Effector memory CD8-positive, alpha-beta T cell (primary cell): ENCODE measurements at regions not wholly inside any gene's neighbourhood (a gene's known extent, or its start where the extent isn't known, plus 50 kb on each side); places are given as distances from the start of the nearest gene placed in this dataset.

ENCODE experiments used
- ATAC-seq: fragments of 150-1000 bp; cut with Tn5 transposase; replicated peaks from 2 replicates; pipeline ENCODE4 v1.10.0; 2021; ENCODE audit warnings: mild to moderate bottlenecking, moderate library complexity
- DNase-seq, 3 experiments: peaks; one replicate each; pipeline ENCODE4 v3.0.0; 2021
- H3K27ac Mint-ChIP-seq, 2 donors: one replicate each; pipeline ENCODE4 v1.8.0; 2022; ENCODE audit warnings: mild to moderate bottlenecking in 2 of 2, mixed read lengths in 2 of 2, moderate library complexity in 2 of 2
- H3K27me3 Mint-ChIP-seq, 2 donors: one replicate each; pipeline ENCODE4 v1.8.0; 2022; ENCODE audit warnings: mixed read lengths in 2 of 2
- H3K36me3 Mint-ChIP-seq: one replicate; pipeline ENCODE4 v1.8.0; 2022; ENCODE audit warnings: mild to moderate bottlenecking, moderate library complexity, mixed read lengths; ENCODE audit not compliant: insufficient read depth
- H3K4me1 Mint-ChIP-seq, 2 donors: one replicate each; pipeline ENCODE4 v1.8.0; 2022; ENCODE audit warnings: low read depth in 2 of 2, mixed read lengths in 2 of 2
- H3K4me3 Mint-ChIP-seq, 2 donors: one replicate each; pipeline ENCODE4 v1.8.0; 2022; ENCODE audit warnings: mild to moderate bottlenecking in 2 of 2, mixed read lengths in 2 of 2, moderate library complexity in 2 of 2
- H3K9me3 Mint-ChIP-seq, 2 donors: one replicate each; pipeline ENCODE4 v1.8.0; 2022; ENCODE audit warnings: mixed read lengths in 2 of 2

DNA sequence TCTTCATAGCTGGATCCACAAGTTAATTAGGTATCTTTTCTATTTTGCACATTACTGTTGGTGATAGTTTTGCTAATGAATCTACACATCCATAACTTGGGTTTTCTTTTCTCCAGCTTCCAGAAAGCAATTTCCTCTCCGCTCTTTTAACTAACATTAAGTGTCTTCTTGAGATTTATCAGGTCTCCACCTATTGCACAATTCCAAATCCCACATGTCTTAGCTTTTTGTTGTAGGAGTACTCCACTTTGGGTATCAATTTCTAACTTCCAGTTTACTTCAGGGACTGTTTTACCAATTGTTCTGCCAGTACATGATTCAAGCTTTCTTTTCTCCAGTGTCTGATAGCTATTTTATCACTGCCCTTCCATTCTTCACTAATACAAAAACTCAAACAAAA lies 129.6 kb downstream of the OLFM4 start:
- no peaks in the 10 kb centered on the region for H3K36me3 Mint-ChIP-seq
- H3K27ac Mint-ChIP-seq, result no peak overlapping the region
- H3K27me3 Mint-ChIP-seq, result no peaks in the 10 kb centered on the region
- H3K9me3 Mint-ChIP-seq, result peaks cover 0 to 2% of the 10 kb centered on the region in 2 donors
- ATAC-seq, result no peak
- no peaks in the 10 kb centered on the region for H3K4me1 Mint-ChIP-seq
- no peak for DNase-seq
- no peak overlapping the region for H3K4me3 Mint-ChIP-seq

DNA sequence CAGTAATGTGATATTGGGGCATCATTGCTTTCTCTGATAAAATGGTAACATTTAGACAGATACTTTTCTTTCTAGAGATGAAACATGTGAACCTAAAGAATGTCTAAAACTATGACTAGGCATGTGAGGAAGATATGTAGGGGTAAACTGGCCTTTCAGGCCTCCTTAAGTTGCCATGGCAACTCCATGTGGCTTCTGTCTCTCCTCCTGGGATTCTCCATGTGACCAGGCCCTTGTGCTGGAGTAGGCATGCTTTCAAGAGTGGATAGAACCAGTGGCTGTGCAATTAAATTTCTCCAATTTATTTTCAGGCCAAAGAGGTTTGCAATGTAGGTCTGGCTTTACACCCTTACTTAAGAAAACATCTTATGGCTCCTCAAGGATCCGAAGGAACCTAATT lies 130.8 kb downstream of the OLFM4 start:
- H3K27ac Mint-ChIP-seq, result no peak overlapping the region
- DNase-seq (no peak), ATAC-seq (no peak)
- no peak overlapping the region for H3K4me3 Mint-ChIP-seq
- H3K4me1 Mint-ChIP-seq, result no peaks in the 10 kb centered on the region
- no peaks in the 10 kb centered on the region for H3K36me3 Mint-ChIP-seq
- H3K9me3 Mint-ChIP-seq, result peaks cover 0 to 2% of the 10 kb centered on the region in 2 donors
- no peaks in the 10 kb centered on the region for H3K27me3 Mint-ChIP-seq

DNA sequence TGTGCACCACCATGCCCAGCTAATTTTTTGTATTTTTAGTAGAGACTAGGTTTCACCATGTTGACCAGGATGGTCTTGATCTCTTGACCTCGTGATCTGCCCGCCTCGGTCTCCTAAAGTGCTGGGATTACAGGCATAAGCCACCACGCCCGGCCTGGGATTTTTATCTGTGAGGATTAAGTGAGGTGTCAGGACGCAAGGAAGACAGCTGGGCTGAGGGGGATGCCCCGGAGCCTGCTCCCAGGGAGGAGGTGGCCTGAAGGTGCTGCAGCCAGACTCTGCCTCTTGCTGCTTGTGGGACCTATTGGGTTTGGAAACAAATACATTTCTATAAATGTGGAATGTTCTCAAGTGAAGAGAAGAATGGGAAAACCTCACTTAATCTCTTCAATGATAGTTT lies 131.6 kb downstream of the OLFM4 start:
- H3K27me3 Mint-ChIP-seq, result no peaks in the 10 kb centered on the region
- H3K4me3 Mint-ChIP-seq, result no peak overlapping the region
- H3K36me3 Mint-ChIP-seq, result no peaks in the 10 kb centered on the region
- H3K27ac Mint-ChIP-seq, result no peak overlapping the region
- DNase-seq (no peak), ATAC-seq (no peak)
- peaks cover 0 to 2% of the 10 kb centered on the region in 2 donors for H3K9me3 Mint-ChIP-seq
- no peaks in the 10 kb centered on the region for H3K4me1 Mint-ChIP-seq

DNA sequence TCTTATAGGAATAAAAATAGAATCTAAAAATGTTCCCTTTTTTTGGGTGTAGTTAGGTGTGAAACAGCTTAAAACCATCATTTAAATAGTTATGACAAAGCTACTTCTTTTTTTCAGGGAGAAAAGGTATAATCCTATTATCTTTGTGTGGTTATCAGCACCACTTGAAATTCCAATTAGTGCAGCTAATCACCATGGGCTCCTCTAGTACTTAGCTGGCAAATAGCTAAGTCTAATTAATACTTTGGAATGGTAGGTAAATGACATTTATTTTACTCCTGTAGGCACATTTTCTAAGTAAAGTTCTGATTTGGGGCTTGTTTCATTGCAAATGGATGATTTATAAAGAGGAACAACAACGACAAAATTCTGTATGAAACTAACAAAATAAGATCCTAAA lies 132.6 kb downstream of the OLFM4 start:
- Mint-ChIP-seq H3K9me3 (peaks cover 0 to 4% of the 10 kb centered on the region in 2 donors), H3K4me1 (no peaks in the 10 kb centered on the region), H3K36me3 (no peaks in the 10 kb centered on the region), H3K4me3 (no peak overlapping the region), H3K27me3 (peaks cover 0 to 8% of the 10 kb centered on the region in 2 donors), H3K27ac (no peak overlapping the region)
- ATAC-seq (no peak), DNase-seq (no peak)

DNA sequence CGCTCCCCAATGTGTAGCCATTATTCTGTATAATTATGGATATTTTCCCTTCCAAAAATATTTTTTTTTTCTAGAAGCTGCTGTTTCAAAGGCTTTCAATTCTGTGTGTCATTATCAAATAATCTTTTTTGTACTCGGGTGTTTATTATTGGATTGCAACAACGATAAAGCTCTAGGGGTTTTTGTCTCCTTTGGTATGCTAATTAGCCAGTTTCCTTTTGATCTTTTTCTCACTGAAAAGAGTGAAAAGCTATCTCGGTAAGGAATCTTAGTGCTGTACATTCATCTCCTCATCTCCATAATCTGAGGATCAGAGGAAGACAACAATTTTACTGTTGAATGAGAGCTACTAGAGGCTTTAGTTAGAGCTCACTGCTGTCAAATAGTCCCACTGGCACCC lies 136.6 kb downstream of the OLFM4 start:
- H3K27ac Mint-ChIP-seq, result no peak overlapping the region
- peaks cover 0 to 8% of the 10 kb centered on the region in 2 donors for H3K27me3 Mint-ChIP-seq
- no peak overlapping the region for H3K4me3 Mint-ChIP-seq
- DNase-seq, result no peak
- no peaks in the 10 kb centered on the region for H3K4me1 Mint-ChIP-seq
- no peaks in the 10 kb centered on the region for H3K36me3 Mint-ChIP-seq
- H3K9me3 Mint-ChIP-seq, result peaks cover 0 to 3% of the 10 kb centered on the region in 2 donors
- ATAC-seq, result no peak

DNA sequence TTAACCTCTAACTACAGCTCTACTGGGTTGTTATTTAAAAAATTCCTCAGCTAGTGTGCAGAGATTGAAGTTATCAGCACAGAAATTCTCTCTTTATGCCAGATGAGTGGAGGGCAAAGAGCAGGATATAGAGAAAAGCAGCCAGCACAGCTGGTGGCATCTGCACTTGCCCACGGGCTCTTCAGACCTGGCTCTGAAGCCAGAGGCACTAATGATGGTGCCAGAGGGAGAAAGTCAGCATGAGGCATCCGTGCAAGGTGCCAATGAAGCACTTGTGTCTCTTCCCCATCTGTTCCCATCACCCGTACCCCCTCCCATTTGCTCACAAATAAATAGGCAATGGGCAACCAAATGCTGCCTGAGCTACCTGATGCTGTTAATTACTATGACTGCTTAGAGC lies 138.9 kb downstream of the OLFM4 start:
- Mint-ChIP-seq H3K27ac (no peak overlapping the region), H3K9me3 (peaks cover 0 to 3% of the 10 kb centered on the region in 2 donors), H3K4me1 (no peaks in the 10 kb centered on the region), H3K36me3 (no peaks in the 10 kb centered on the region), H3K4me3 (no peak overlapping the region), H3K27me3 (peaks cover 0 to 8% of the 10 kb centered on the region in 2 donors)
- ATAC-seq (no peak), DNase-seq (no peak)

DNA sequence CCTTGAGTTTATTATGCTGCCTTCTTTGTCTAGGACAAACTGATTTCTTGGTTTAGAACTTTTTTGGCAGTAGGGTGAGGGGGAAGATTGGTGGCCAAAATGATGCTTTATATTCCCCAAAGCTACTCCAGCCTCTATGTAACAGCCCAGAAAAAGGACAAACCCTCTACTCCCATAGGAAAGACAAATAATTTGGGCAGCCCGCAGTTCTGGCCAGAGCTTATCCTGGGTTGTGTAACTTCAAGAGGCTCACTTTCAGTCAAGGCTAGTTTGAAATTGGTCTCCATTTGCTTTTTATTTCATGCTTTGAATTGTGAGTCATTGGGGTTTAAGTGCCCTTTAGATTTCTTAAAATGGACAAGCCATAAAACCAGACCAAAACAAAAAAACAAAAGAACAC lies 142.3 kb downstream of the OLFM4 start:
- Mint-ChIP-seq H3K36me3 (no peaks in the 10 kb centered on the region), H3K4me1 (no peaks in the 10 kb centered on the region), H3K27me3 (peaks cover 0 to 1% of the 10 kb centered on the region in 2 donors), H3K4me3 (no peak overlapping the region), H3K9me3 (peaks cover 2 to 7% of the 10 kb centered on the region in 2 donors), H3K27ac (no peak overlapping the region)
- ATAC-seq, result no peak
- no peak for DNase-seq

DNA sequence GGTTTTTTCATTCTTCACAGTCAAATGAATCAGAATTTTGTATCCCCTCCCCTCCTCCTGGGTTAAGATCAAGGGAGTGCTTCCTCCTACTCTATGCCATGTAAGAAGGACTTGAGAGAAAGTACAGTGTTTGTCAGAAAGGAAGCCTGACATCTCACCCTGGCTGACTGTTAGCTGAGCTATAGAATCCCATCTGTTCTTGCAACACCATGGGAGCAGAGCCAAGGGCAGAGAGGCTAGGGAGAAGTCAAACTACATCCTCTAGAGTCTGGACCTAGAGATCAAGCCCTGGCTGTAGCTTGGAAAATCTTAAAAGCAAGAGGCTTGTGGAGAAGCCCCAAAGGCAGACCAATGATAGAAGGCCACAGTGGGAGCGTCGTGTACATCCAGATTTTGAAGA lies 145.9 kb downstream of the OLFM4 start:
- DNase-seq, result no peak
- Mint-ChIP-seq H3K27ac (no peak overlapping the region), H3K4me3 (no peak overlapping the region), H3K4me1 (no peaks in the 10 kb centered on the region), H3K36me3 (no peaks in the 10 kb centered on the region), H3K27me3 (no peaks in the 10 kb centered on the region), H3K9me3 (peaks cover 2 to 7% of the 10 kb centered on the region in 2 donors)
- ATAC-seq, result no peak

DNA sequence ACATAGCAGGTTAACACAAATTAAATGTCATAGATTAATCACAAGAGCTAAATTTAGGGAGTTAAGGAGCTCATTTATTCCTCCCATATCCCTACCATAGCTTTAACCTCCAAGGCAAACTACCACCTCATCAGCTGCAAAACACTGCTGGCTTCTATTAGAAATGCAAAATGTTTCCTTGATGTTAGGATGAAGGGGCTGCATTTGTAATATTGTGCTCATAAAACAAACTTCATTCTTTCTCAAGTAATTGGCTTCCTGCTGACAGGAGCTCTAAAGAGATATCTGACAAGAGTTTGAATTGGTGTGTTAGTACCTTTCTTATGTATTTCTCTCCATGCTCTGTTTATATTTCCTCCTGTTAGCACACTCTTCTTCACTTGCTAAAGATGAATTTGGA lies 152.1 kb downstream of the OLFM4 start:
- Mint-ChIP-seq H3K27ac (no peak overlapping the region), H3K4me3 (no peak overlapping the region), H3K36me3 (no peaks in the 10 kb centered on the region), H3K9me3 (no peaks in the 10 kb centered on the region), H3K4me1 (no peaks in the 10 kb centered on the region), H3K27me3 (no peaks in the 10 kb centered on the region)
- ATAC-seq, result no peak
- DNase-seq, result no peak

DNA sequence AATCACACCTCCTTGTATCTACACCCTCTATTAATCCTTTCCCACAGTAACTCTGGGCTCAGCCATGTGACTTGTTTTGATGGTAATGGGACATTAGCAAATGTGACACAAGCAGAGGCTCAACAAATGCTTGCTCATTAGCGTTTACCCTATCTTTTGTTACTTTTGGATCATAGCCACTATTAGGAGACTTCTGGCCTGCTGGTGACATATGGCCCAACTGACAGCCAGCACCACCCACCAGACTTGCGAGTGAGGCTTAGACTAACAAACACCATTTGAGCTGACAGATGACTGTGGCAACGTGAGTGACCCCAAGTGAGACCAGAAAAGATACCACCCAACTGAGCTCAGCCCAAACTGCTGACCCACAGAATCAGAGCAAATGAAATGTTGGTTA lies 154.1 kb downstream of the OLFM4 start:
- Mint-ChIP-seq H3K36me3 (no peaks in the 10 kb centered on the region), H3K27me3 (no peaks in the 10 kb centered on the region), H3K9me3 (no peaks in the 10 kb centered on the region), H3K27ac (no peak overlapping the region), H3K4me1 (no peaks in the 10 kb centered on the region), H3K4me3 (no peak overlapping the region)
- DNase-seq, result no peak
- no peak for ATAC-seq

DNA sequence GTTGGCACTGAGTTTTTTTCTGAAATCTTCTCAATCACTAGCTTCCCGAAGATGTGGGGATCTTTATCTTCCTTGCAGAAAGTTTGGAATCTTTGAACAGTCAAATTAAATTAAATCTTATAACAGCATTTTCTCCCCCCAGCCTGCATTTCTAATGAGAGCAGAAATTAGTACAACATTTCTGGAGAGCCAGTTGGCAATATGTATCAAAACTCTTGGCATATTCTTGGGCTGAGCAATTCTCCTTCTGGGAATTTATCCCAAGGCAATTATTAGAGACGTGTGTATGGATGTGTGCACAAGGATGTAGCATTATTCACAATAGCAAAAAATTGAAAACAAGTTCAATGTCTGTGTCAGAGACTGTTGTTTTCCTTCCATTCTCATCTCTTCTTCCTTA lies 159.5 kb downstream of the OLFM4 start:
- no peaks in the 10 kb centered on the region for H3K27me3 Mint-ChIP-seq
- no peaks in the 10 kb centered on the region for H3K36me3 Mint-ChIP-seq
- H3K4me3 Mint-ChIP-seq, result no peak overlapping the region
- peaks cover 0 to 2% of the 10 kb centered on the region in 2 donors for H3K9me3 Mint-ChIP-seq
- DNase-seq (no peak), ATAC-seq (no peak)
- H3K27ac Mint-ChIP-seq, result no peak overlapping the region
- H3K4me1 Mint-ChIP-seq, result no peaks in the 10 kb centered on the region

DNA sequence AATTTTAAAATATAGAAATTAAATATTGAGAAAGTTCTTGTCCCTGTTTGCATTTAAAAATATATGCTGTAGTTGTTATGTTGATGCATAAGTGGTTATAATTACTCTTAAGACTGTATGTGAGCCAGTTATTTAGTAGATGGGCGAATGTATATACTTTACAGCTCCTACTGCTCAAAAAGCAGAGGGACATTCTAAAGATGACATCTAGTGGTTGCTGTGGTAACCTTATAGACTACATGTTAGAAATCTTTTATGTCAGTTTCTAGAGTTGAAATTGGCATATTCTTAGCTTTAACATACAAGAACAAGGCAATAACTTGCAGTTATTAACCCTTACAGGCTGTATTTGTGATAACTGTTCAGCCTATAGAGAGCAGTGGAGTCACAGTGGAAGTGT lies 160.5 kb downstream of the OLFM4 start:
- no peaks in the 10 kb centered on the region for H3K27me3 Mint-ChIP-seq
- H3K9me3 Mint-ChIP-seq, result peaks cover 0 to 2% of the 10 kb centered on the region in 2 donors
- no peak for ATAC-seq
- no peak for DNase-seq
- no peaks in the 10 kb centered on the region for H3K36me3 Mint-ChIP-seq
- H3K4me1 Mint-ChIP-seq, result no peaks in the 10 kb centered on the region
- H3K27ac Mint-ChIP-seq, result no peak overlapping the region
- no peak overlapping the region for H3K4me3 Mint-ChIP-seq

DNA sequence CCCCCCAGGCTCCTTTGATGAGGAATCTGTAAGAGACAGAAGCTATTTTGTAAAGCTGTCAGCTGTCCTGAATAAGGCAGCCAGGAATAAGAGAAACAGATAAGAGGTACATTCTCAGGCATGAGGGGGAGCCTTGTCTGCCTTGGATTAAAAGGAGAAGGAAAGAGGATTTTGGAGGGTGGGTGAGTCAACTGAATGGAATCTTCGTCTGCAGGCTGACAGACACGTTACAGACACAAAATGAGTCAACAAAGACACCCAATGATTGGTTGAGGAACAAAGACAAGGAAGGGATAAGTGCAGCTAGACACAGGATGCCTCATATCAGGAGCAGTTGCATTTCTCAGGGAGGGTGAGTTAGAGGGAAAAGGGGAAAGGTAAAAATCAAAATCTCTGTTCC lies 162.5 kb downstream of the OLFM4 start:
- no peak for DNase-seq
- no peak overlapping the region for H3K4me3 Mint-ChIP-seq
- no peaks in the 10 kb centered on the region for H3K4me1 Mint-ChIP-seq
- no peaks in the 10 kb centered on the region for H3K36me3 Mint-ChIP-seq
- peaks cover 0 to 2% of the 10 kb centered on the region in 2 donors for H3K9me3 Mint-ChIP-seq
- H3K27ac Mint-ChIP-seq, result no peak overlapping the region
- no peaks in the 10 kb centered on the region for H3K27me3 Mint-ChIP-seq
- ATAC-seq, result no peak

DNA sequence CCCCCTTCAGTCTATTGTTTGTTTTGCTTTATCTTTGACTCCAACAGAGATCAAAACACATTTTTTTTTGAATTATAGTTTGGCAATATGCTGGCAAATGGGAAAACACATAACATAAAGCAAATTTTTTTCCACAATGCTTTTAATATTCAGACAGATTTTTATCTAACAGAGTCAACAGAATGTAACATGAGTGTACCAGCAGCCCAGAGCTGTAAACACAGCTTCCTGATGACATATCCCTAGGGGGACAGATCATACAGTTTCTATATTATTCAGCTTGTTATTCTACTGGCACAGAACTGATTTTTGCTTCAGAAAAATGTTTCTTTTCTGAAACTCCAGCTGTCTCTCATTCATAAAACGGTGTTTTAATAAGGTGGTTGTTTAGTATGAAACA lies 168.8 kb downstream of the OLFM4 start:
- H3K9me3 Mint-ChIP-seq, result peaks cover 0 to 3% of the 10 kb centered on the region in 2 donors
- ATAC-seq (no peak), DNase-seq (no peak)
- H3K27me3 Mint-ChIP-seq, result peaks cover 0 to 9% of the 10 kb centered on the region in 2 donors
- H3K4me1 Mint-ChIP-seq, result no peaks in the 10 kb centered on the region
- H3K4me3 Mint-ChIP-seq, result no peak overlapping the region
- H3K27ac Mint-ChIP-seq, result no peak overlapping the region
- no peaks in the 10 kb centered on the region for H3K36me3 Mint-ChIP-seq

DNA sequence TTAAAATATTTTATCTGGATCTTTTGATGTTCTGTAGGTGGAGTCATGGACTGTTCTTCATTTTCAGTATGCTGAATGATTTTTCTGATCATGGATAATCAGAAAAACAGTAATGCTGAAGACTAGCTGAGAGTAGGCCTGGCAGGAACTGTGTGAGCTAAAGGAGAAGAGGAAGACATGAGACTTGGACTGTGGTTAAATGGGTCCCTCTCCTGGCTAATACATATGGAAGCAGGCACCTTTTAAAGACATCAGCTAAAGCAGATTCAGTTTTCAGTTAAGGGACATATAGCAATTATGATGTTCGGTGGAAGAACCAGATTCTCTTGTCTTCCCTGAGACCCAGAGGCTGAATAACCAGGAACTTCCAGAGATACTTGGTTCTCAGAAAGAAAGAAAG lies 169.4 kb downstream of the OLFM4 start:
- Mint-ChIP-seq H3K27ac (no peak overlapping the region), H3K9me3 (peaks cover 0 to 3% of the 10 kb centered on the region in 2 donors), H3K27me3 (peaks cover 0 to 9% of the 10 kb centered on the region in 2 donors), H3K4me1 (no peaks in the 10 kb centered on the region), H3K4me3 (no peak overlapping the region), H3K36me3 (no peaks in the 10 kb centered on the region)
- ATAC-seq (no peak), DNase-seq (no peak)
